Endothelial cell of umbilical vein (primary cell): ENCODE measurements at regions not wholly inside any gene's neighbourhood (a gene's known extent, or its start where the extent isn't known, plus 50 kb on each side); places are given as distances from the start of the nearest gene placed in this dataset.

Experiments
- EZH2 ChIP-seq: IDR thresholded peaks from 2 replicates; pipeline ENCODE4 v1.6.1; 2012; ENCODE audit warnings: borderline replicate concordance, low read depth, mild to moderate bottlenecking, moderate library complexity, low read length, inconsistent platforms; ENCODE audit not compliant: severe bottlenecking
- FOS ChIP-seq: IDR thresholded peaks from 2 replicates; pipeline ENCODE4 v1.6.1; 2011; ENCODE audit warnings: mild to moderate bottlenecking, low read length, moderate library complexity, borderline replicate concordance; ENCODE audit not compliant: insufficient read depth
- MYC ChIP-seq: IDR thresholded peaks from one replicate; pipeline ENCODE4 v1.6.1; 2011; ENCODE audit warnings: mild to moderate bottlenecking, low read depth, low read length
- POLR2A ChIP-seq: IDR thresholded peaks from 2 replicates; pipeline ENCODE4 v1.6.1; 2012; ENCODE audit warnings: low read depth, mild to moderate bottlenecking, control low read depth, low read length
- POLR2AphosphoS5 ChIP-seq: IDR thresholded peaks from 2 replicates; pipeline ENCODE4 v1.6.1; 2012; ENCODE audit warnings: low read depth, mild to moderate bottlenecking, control low read depth, low read length, moderate library complexity; ENCODE audit not compliant: insufficient read depth
- TF ChIP-seq, protein P1 (sequence below), 2 donors: IDR thresholded peaks; 1 replicate in 1 of 2; 2 replicates in 1 of 2; pipeline ENCODE4 v1.5.1; 2011; ENCODE audit warnings: low read length in 2 of 2, mild to moderate bottlenecking in 2 of 2, moderate library complexity in 2 of 2, control low read depth in 1 of 2, inconsistent platforms in 1 of 2, low read depth in 1 of 2; ENCODE audit not compliant: insufficient read depth in 1 of 2; ENCODE audit errors: extremely low read depth in 1 of 2

- TF ChIP-seq, protein P1, sequence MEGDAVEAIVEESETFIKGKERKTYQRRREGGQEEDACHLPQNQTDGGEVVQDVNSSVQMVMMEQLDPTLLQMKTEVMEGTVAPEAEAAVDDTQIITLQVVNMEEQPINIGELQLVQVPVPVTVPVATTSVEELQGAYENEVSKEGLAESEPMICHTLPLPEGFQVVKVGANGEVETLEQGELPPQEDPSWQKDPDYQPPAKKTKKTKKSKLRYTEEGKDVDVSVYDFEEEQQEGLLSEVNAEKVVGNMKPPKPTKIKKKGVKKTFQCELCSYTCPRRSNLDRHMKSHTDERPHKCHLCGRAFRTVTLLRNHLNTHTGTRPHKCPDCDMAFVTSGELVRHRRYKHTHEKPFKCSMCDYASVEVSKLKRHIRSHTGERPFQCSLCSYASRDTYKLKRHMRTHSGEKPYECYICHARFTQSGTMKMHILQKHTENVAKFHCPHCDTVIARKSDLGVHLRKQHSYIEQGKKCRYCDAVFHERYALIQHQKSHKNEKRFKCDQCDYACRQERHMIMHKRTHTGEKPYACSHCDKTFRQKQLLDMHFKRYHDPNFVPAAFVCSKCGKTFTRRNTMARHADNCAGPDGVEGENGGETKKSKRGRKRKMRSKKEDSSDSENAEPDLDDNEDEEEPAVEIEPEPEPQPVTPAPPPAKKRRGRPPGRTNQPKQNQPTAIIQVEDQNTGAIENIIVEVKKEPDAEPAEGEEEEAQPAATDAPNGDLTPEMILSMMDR (IDR thresholded peaks at IDR 0.05; ENCODE audit: extremely low read depth in 1 of 2, insufficient read depth in 1 of 2, low read depth in 1 of 2, low read length in 2 of 2): no peak
- TF ChIP-seq POLR2AphosphoS5: peak; percentile 75
- peak; percentile 21 for TF ChIP-seq MYC
- TF ChIP-seq POLR2A: peak; percentile 49
- TF ChIP-seq EZH2: no peak
- TF ChIP-seq FOS: no peak
Observed at GRCh38 chr13:94859278-94859691, 146.9 kb upstream of the SOX21 start.
